ENCODE measurements at regions not wholly inside any gene's neighbourhood (a gene's known extent, or its start where the extent isn't known, plus 50 kb on each side); places are given as distances from the start of the nearest gene placed in this dataset.

GRCh38 chrX:78429172-78429571 lies 101.8 kb upstream of the CYSLTR1 start:
- H3K4me1 Mint-ChIP-seq = no peaks in the 10 kb centered on the region
- no peak for DNase-seq
- peaks cover 0 to 6% (median 0%) of the 10 kb centered on the region in 3 donors for H3K36me3 Mint-ChIP-seq
- H3K4me3 Mint-ChIP-seq = no peak overlapping the region
- peaks cover 0 to 1% (median 0%) of the 10 kb centered on the region in 6 donors for H3K9me3 Mint-ChIP-seq
- H3K27ac Mint-ChIP-seq = no peak overlapping the region
- peaks cover 2 to 4% (median 2%) of the 10 kb centered on the region in 3 donors for H3K27me3 Mint-ChIP-seq (ENCODE audit: low read depth in 3 of 3)

DNA sequence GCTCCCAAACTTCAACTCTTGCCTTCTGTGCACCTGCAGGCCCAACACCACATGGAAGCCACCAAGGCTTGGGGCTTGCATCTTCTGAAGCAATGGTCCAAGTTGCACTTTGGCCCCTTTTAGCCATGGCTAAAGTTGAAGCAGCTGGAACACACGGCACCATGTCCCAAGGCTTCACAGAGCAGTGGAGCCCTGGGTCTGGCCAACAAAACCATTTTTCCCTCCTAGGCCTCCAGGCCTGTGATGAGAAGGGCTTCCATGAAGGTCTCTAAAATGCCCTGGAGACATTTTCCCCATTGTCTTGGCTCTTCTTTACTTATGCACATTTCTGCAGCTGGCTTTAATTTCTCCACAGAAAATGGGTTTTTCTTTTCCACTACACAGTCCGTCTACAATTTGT lies 61.3 kb upstream of the CYSLTR1 start:
- Mint-ChIP-seq H3K27me3 (ENCODE audit: low read depth in 3 of 3) (peaks cover 2 to 17% (median 3%) of the 10 kb centered on the region in 3 donors), H3K27ac (no peak overlapping the region), H3K9me3 (peaks cover 1 to 8% (median 5%) of the 10 kb centered on the region in 6 donors), H3K4me3 (no peak overlapping the region), H3K36me3 (peaks cover 0 to 4% (median 4%) of the 10 kb centered on the region in 3 donors), H3K4me1 (no peaks in the 10 kb centered on the region)
- DNase-seq = no peak

GRCh38 chrX:78387364-78387763 lies 60.0 kb upstream of the CYSLTR1 start:
- Mint-ChIP-seq H3K36me3 (peaks cover 0 to 4% (median 4%) of the 10 kb centered on the region in 3 donors), H3K4me1 (no peaks in the 10 kb centered on the region), H3K27me3 (ENCODE audit: low read depth in 3 of 3) (peaks cover 2 to 16% (median 3%) of the 10 kb centered on the region in 3 donors), H3K4me3 (no peak overlapping the region), H3K9me3 (peaks cover 1 to 8% (median 5%) of the 10 kb centered on the region in 6 donors), H3K27ac (no peak overlapping the region)
- no peak for DNase-seq

DNA sequence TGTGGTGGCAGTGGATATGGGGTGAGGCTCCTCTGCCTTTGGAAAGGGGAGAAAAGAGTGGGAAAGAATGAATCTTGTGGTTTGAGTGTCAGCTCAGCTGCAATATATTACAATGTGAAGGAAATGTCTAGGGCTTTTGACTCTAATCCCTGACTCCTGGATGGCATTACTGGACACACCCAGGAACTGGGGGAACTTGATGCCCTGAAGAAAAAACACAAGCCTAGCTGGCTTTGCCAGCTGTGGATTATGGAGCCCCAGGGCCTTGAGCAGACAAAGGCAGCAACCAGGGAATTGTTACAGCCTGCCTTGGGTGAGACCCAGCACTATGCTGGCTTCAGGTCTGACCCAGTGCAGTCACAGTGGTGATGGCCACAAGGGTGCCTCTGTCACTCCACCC lies 57.1 kb upstream of the CYSLTR1 start:
- peaks cover 2 to 9% (median 3%) of the 10 kb centered on the region in 3 donors for H3K27me3 Mint-ChIP-seq (ENCODE audit: low read depth in 3 of 3)
- H3K36me3 Mint-ChIP-seq = peaks cover 0 to 4% (median 4%) of the 10 kb centered on the region in 3 donors
- no peaks in the 10 kb centered on the region for H3K4me1 Mint-ChIP-seq
- H3K27ac Mint-ChIP-seq = no peak overlapping the region
- no peak for DNase-seq
- H3K9me3 Mint-ChIP-seq = peaks cover 1 to 14% (median 5%) of the 10 kb centered on the region in 6 donors
- no peak overlapping the region for H3K4me3 Mint-ChIP-seq

DNA sequence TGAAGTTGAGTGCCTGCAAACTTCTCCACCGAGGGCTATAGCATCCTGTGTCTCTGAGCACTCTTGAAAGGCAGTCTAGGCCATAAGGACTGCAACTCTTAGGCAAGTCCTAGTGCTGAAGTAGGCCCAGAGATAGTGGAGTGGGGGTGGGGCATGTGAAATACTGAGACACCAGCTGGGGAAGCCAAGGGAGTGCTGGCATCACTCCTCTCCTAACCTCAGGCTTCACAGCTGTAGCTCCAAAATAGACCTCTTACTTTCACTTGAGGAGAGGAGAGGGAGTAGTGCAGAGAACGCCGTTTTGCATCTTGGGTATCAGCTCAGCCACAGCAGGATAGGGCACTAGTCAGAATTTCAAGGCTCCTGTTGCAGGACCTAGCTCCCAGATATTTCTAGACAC lies 56.2 kb upstream of the CYSLTR1 start:
- Mint-ChIP-seq H3K4me3 (no peak overlapping the region), H3K27me3 (ENCODE audit: low read depth in 3 of 3) (peaks cover 0 to 7% (median 3%) of the 10 kb centered on the region in 3 donors), H3K9me3 (peaks cover 0 to 6% (median 0%) of the 10 kb centered on the region in 6 donors), H3K4me1 (peaks cover 3 to 8% of the 10 kb centered on the region in 2 donors), H3K36me3 (peaks cover 0 to 4% (median 0%) of the 10 kb centered on the region in 3 donors), H3K27ac (no peak overlapping the region)
- DNase-seq = no peak

DNA sequence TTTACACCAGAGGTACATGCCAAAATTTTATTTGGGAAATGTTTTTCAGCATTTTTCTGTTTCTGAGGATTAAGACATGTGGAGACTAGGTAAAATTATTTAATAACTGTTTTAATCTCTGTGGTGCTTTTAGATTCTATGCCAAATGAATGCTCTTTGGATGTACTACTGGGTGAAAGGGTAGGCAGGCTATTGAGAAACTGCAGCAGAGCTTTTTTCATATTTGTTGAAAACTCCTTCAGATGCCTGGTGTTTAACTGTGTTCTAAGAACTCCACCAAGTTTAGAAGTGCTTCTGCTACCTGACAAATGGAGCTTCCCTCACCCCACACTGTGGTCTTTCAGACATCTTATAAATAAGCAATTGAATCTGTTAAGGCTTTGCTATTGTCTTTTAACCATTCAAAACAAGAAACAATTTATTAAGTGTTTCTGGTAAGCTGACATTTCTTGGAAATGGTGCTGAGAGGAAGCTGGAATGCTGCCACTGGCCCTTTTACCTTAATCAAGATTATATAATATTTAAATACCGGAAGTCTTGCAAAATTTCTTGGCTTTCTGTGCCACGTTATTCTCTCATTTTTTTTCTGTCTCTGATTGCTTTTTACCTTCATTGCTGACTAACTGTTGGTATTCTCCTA lies 51.2 kb upstream of the CYSLTR1 start:
- no peak overlapping the region for H3K4me3 Mint-ChIP-seq

More for the DNA sequence above, 51.2 kb upstream of the CYSLTR1 start:
- Mint-ChIP-seq H3K4me1 (peaks cover 16 to 25% of the 10 kb centered on the region in 2 donors), H3K9me3 (peaks cover 0 to 6% (median 0%) of the 10 kb centered on the region in 6 donors), H3K36me3 (no peaks in the 10 kb centered on the region), H3K27ac (no peak overlapping the region), H3K27me3 (ENCODE audit: low read depth in 3 of 3) (peaks cover 0 to 3% (median 2%) of the 10 kb centered on the region in 3 donors)
- no peak for DNase-seq

Data from immature natural killer cell (primary cell).